Naive B cell (primary cell): ENCODE measurements at regions not wholly inside any gene's neighbourhood (a gene's known extent, or its start where the extent isn't known, plus 50 kb on each side); places are given as distances from the start of the nearest gene placed in this dataset.

Experiments
- ATAC-seq, 2 donors: fragments of 150-1000 bp; cut with Tn5 transposase; 2 replicates each; pipeline ENCODE4 v1.10.0; 2021; ENCODE audit warnings: low read depth in 2 of 2, mild to moderate bottlenecking in 2 of 2, moderate library complexity in 2 of 2
- DNase-seq: peaks from one replicate; pipeline ENCODE4 v3.0.0; 2022
- H3K27ac Mint-ChIP-seq, 6 donors: one replicate each; pipeline ENCODE4 v1.8.0; 2020 to 2022; ENCODE audit warnings: mild to moderate bottlenecking in 6 of 6, mixed read lengths in 6 of 6, moderate library complexity in 5 of 6, inconsistent platforms in 2 of 6
- H3K27me3 Mint-ChIP-seq, 3 donors: one replicate each; pipeline ENCODE4 v1.8.0; 2021 to 2022; ENCODE audit warnings: mixed read lengths in 3 of 3, mild to moderate bottlenecking in 1 of 3
- H3K36me3 Mint-ChIP-seq, 2 donors: one replicate each; pipeline ENCODE4 v1.8.0; 2020 to 2022; ENCODE audit warnings: mixed read lengths in 2 of 2, inconsistent platforms in 1 of 2, mild to moderate bottlenecking in 1 of 2
- H3K4me1 Mint-ChIP-seq, 3 donors: one replicate each; pipeline ENCODE4 v1.8.0; 2020 to 2022; ENCODE audit warnings: mixed read lengths in 3 of 3, inconsistent platforms in 1 of 3, mild to moderate bottlenecking in 1 of 3, moderate library complexity in 1 of 3
- H3K4me3 Mint-ChIP-seq, 8 donors: one replicate each; pipeline ENCODE4 v1.8.0; 2020 to 2022; ENCODE audit warnings: mild to moderate bottlenecking in 8 of 8, mixed read lengths in 8 of 8, moderate library complexity in 8 of 8, inconsistent platforms in 2 of 8
- H3K9me3 Mint-ChIP-seq, 7 donors: one replicate each; pipeline ENCODE4 v1.8.0; 2020 to 2022; ENCODE audit warnings: mixed read lengths in 7 of 7, mild to moderate bottlenecking in 5 of 7, inconsistent platforms in 2 of 7, moderate library complexity in 1 of 7

GRCh38 chr4:23361453-23361852, 528.4 kb downstream of the PPARGC1A start:
- no peak overlapping the region for H3K27ac Mint-ChIP-seq
- no peak for DNase-seq
- no peak for ATAC-seq
- no peaks in the 10 kb centered on the region for H3K36me3 Mint-ChIP-seq
- no peak overlapping the region for H3K4me3 Mint-ChIP-seq
- H3K27me3 Mint-ChIP-seq = no peaks in the 10 kb centered on the region
- peaks cover 0 to 3% (median 0%) of the 10 kb centered on the region in 7 donors for H3K9me3 Mint-ChIP-seq
- H3K4me1 Mint-ChIP-seq = no peaks in the 10 kb centered on the region

- no peak for ATAC-seq
- no peak for DNase-seq
- Mint-ChIP-seq H3K27ac (no peak overlapping the region), H3K27me3 (no peaks in the 10 kb centered on the region), H3K9me3 (peaks cover 0 to 3% (median 0%) of the 10 kb centered on the region in 7 donors), H3K36me3 (no peaks in the 10 kb centered on the region), H3K4me3 (no peak overlapping the region), H3K4me1 (no peaks in the 10 kb centered on the region)
Measured at GRCh38 chr4:23360718-23361117, 529.1 kb downstream of the PPARGC1A start.

- Mint-ChIP-seq H3K36me3 (no peaks in the 10 kb centered on the region), H3K27me3 (no peaks in the 10 kb centered on the region), H3K9me3 (peaks cover 0 to 6% (median 0%) of the 10 kb centered on the region in 7 donors), H3K27ac (no peak overlapping the region), H3K4me1 (no peaks in the 10 kb centered on the region), H3K4me3 (no peak overlapping the region)
- ATAC-seq (no peak), DNase-seq (no peak)
Measured at GRCh38 chr4:23355258-23355657, 534.6 kb downstream of the PPARGC1A start.

GRCh38 chr4:23353200-23353599, 536.6 kb downstream of the PPARGC1A start:
- no peak for DNase-seq
- peaks cover 0 to 6% (median 1%) of the 10 kb centered on the region in 7 donors for H3K9me3 Mint-ChIP-seq
- H3K27ac Mint-ChIP-seq = no peak overlapping the region
- H3K36me3 Mint-ChIP-seq = no peaks in the 10 kb centered on the region
- H3K27me3 Mint-ChIP-seq = no peaks in the 10 kb centered on the region
- ATAC-seq = no peak
- no peaks in the 10 kb centered on the region for H3K4me1 Mint-ChIP-seq
- no peak overlapping the region for H3K4me3 Mint-ChIP-seq

- Mint-ChIP-seq H3K27me3 (no peaks in the 10 kb centered on the region), H3K4me3 (no peak overlapping the region), H3K9me3 (peaks cover 0 to 4% (median 0%) of the 10 kb centered on the region in 7 donors), H3K36me3 (no peaks in the 10 kb centered on the region), H3K4me1 (no peaks in the 10 kb centered on the region), H3K27ac (no peak overlapping the region)
- no peak for ATAC-seq
- no peak for DNase-seq
Measured at GRCh38 chr4:23348789-23349498, 540.9 kb downstream of the PPARGC1A start.

GRCh38 chr4:23337292-23337691, 552.6 kb downstream of the PPARGC1A start:
- H3K36me3 Mint-ChIP-seq = no peaks in the 10 kb centered on the region
- H3K4me1 Mint-ChIP-seq = no peaks in the 10 kb centered on the region
- no peak for ATAC-seq
- no peak overlapping the region for H3K4me3 Mint-ChIP-seq
- no peak for DNase-seq
- H3K27ac Mint-ChIP-seq = no peak overlapping the region
- H3K9me3 Mint-ChIP-seq = peaks cover 0 to 4% (median 0%) of the 10 kb centered on the region in 7 donors
- H3K27me3 Mint-ChIP-seq = no peaks in the 10 kb centered on the region

GRCh38 chr4:23333946-23334878, 555.6 kb downstream of the PPARGC1A start:
- no peak overlapping the region for H3K4me3 Mint-ChIP-seq
- no peaks in the 10 kb centered on the region for H3K4me1 Mint-ChIP-seq
- H3K27me3 Mint-ChIP-seq = no peaks in the 10 kb centered on the region
- H3K27ac Mint-ChIP-seq = no peak overlapping the region
- ATAC-seq (no peak), DNase-seq (no peak)
- H3K9me3 Mint-ChIP-seq = peaks cover 0 to 4% (median 0%) of the 10 kb centered on the region in 7 donors
- no peaks in the 10 kb centered on the region for H3K36me3 Mint-ChIP-seq

GRCh38 chr4:23333556-23333945, 556.3 kb downstream of the PPARGC1A start:
- ATAC-seq = no peak
- no peaks in the 10 kb centered on the region for H3K4me1 Mint-ChIP-seq
- H3K27ac Mint-ChIP-seq = no peak overlapping the region
- H3K36me3 Mint-ChIP-seq = no peaks in the 10 kb centered on the region
- H3K4me3 Mint-ChIP-seq = no peak overlapping the region
- DNase-seq = no peak
- H3K9me3 Mint-ChIP-seq = peaks cover 0 to 2% (median 0%) of the 10 kb centered on the region in 7 donors
- no peaks in the 10 kb centered on the region for H3K27me3 Mint-ChIP-seq

GRCh38 chr4:23332313-23332712, 557.5 kb downstream of the PPARGC1A start:
- H3K4me1 Mint-ChIP-seq = no peaks in the 10 kb centered on the region
- H3K4me3 Mint-ChIP-seq = no peak overlapping the region
- no peaks in the 10 kb centered on the region for H3K36me3 Mint-ChIP-seq
- DNase-seq = no peak
- ATAC-seq = no peak
- H3K27ac Mint-ChIP-seq = no peak overlapping the region
- peaks cover 0 to 2% (median 0%) of the 10 kb centered on the region in 7 donors for H3K9me3 Mint-ChIP-seq
- no peaks in the 10 kb centered on the region for H3K27me3 Mint-ChIP-seq

GRCh38 chr4:23327120-23327519, 562.7 kb downstream of the PPARGC1A start:
- Mint-ChIP-seq H3K4me1 (no peaks in the 10 kb centered on the region), H3K27ac (no peak overlapping the region), H3K4me3 (no peak overlapping the region), H3K9me3 (peaks cover 0 to 4% (median 0%) of the 10 kb centered on the region in 7 donors), H3K36me3 (no peaks in the 10 kb centered on the region), H3K27me3 (no peaks in the 10 kb centered on the region)
- ATAC-seq = no peak
- no peak for DNase-seq

- Mint-ChIP-seq H3K9me3 (peaks cover 0 to 4% (median 2%) of the 10 kb centered on the region in 7 donors), H3K4me1 (no peaks in the 10 kb centered on the region), H3K36me3 (no peaks in the 10 kb centered on the region), H3K4me3 (no peak overlapping the region), H3K27ac (no peak overlapping the region), H3K27me3 (no peaks in the 10 kb centered on the region)
- no peak for ATAC-seq
- no peak for DNase-seq
Measured at GRCh38 chr4:23324021-23324690, 565.7 kb downstream of the PPARGC1A start.

GRCh38 chr4:23323436-23323835, 566.4 kb downstream of the PPARGC1A start:
- no peaks in the 10 kb centered on the region for H3K4me1 Mint-ChIP-seq
- H3K4me3 Mint-ChIP-seq = no peak overlapping the region
- peaks cover 0 to 4% (median 2%) of the 10 kb centered on the region in 7 donors for H3K9me3 Mint-ChIP-seq
- DNase-seq (no peak), ATAC-seq (no peak)
- H3K36me3 Mint-ChIP-seq = no peaks in the 10 kb centered on the region
- H3K27ac Mint-ChIP-seq = no peak overlapping the region
- H3K27me3 Mint-ChIP-seq = no peaks in the 10 kb centered on the region

GRCh38 chr4:23322732-23323131, 567.1 kb downstream of the PPARGC1A start:
- Mint-ChIP-seq H3K4me1 (no peaks in the 10 kb centered on the region), H3K4me3 (no peak overlapping the region), H3K27ac (no peak overlapping the region), H3K36me3 (no peaks in the 10 kb centered on the region), H3K9me3 (peaks cover 0 to 4% (median 2%) of the 10 kb centered on the region in 7 donors), H3K27me3 (no peaks in the 10 kb centered on the region)
- ATAC-seq (no peak), DNase-seq (no peak)
